RWPE2 (cell line): ENCODE measurements at regions not wholly inside any gene's neighbourhood (a gene's known extent, or its start where the extent isn't known, plus 50 kb on each side); places are given as distances from the start of the nearest gene placed in this dataset.
A peak's percentile ranks its signal among the peaks of the same experiment; 100 is the strongest.

ENCODE experiments used
- ATAC-seq: fragments of 200-7000 bp; cut with Tn5 transposase; 3 replicates; pipeline ENCODE4 v1.9.1; 2021; ENCODE audit warnings: low read depth
- DNase-seq: peaks from one replicate; pipeline ENCODE4 v3.0.0-alpha.2; 2020; ENCODE audit warnings: low spot score
- H3K27ac ChIP-seq: fragments of 450-650 bp; 2 replicates; pipeline ENCODE4 v1.5.1; 2017; ENCODE audit warnings: mild to moderate bottlenecking; ENCODE audit not compliant: poor library complexity, severe bottlenecking
- H3K27me3 ChIP-seq: fragments of 250-450 bp; sonication (Bioruptor Pico); 2 replicates; pipeline ENCODE4 v1.5.1; 2021; ENCODE audit warnings: mild to moderate bottlenecking, moderate library complexity; ENCODE audit not compliant: insufficient read depth, poor library complexity, severe bottlenecking
- H3K36me3 ChIP-seq: fragments of 250-450 bp; sonication (Bioruptor Pico); 2 replicates; pipeline ENCODE4 v1.5.1; 2020; ENCODE audit warnings: low read depth, mild to moderate bottlenecking, moderate library complexity
- H3K4me1 ChIP-seq: fragments of 250-450 bp; sonication (Bioruptor Pico); 2 replicates; pipeline ENCODE4 v1.5.1; 2021; ENCODE audit warnings: mild to moderate bottlenecking, moderate library complexity; ENCODE audit not compliant: insufficient read depth, poor library complexity, severe bottlenecking
- H3K4me3 ChIP-seq: fragments of 250-450 bp; sonication (Bioruptor Pico); 2 replicates; pipeline ENCODE4 v1.5.1; 2021; ENCODE audit warnings: mild to moderate bottlenecking, moderate library complexity; ENCODE audit not compliant: severe bottlenecking
- H3K9me3 ChIP-seq: fragments of 250-450 bp; sonication (Bioruptor Pico); 2 replicates; pipeline ENCODE4 v1.5.1; 2021; ENCODE audit warnings: mild to moderate bottlenecking, moderate library complexity; ENCODE audit not compliant: severe bottlenecking
- TF ChIP-seq, protein P1 (sequence below): fragments of 450-650 bp; IDR thresholded peaks from one replicate; pipeline ENCODE4 v1.5.1; 2017; ENCODE audit warnings: mild to moderate bottlenecking, moderate library complexity; ENCODE audit not compliant: poor library complexity, severe bottlenecking

DNA sequence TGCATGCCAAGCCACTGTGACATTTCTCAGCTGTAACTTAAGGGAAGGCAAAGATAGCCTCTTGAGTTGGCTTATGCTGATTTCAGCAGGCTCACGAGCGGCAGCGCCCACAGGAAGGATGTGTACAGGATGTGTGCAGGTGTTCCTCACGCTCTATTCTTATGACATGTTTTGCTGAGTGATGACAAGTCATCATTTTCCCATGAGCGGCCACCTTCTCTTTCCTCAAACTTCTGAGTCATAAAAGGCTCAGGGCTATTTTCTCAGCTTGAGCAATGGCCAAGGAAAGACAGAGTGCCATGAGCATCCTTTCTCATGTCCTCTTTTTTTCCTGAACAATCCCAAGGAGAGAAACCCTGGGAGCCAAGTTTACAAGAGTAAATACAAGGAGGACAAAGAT lies 365.9 kb downstream of the PLK2 start:
- Histone ChIP-seq H3K27ac (no peak overlapping the region), H3K27me3 (no peaks in the 10 kb centered on the region), H3K36me3 (no peaks in the 10 kb centered on the region), H3K4me3 (no peak overlapping the region), H3K4me1 (peaks cover 8% of the 10 kb centered on the region), H3K9me3 (no peaks in the 10 kb centered on the region)
- ATAC-seq: peak; percentile 99
- TF ChIP-seq, protein P1, sequence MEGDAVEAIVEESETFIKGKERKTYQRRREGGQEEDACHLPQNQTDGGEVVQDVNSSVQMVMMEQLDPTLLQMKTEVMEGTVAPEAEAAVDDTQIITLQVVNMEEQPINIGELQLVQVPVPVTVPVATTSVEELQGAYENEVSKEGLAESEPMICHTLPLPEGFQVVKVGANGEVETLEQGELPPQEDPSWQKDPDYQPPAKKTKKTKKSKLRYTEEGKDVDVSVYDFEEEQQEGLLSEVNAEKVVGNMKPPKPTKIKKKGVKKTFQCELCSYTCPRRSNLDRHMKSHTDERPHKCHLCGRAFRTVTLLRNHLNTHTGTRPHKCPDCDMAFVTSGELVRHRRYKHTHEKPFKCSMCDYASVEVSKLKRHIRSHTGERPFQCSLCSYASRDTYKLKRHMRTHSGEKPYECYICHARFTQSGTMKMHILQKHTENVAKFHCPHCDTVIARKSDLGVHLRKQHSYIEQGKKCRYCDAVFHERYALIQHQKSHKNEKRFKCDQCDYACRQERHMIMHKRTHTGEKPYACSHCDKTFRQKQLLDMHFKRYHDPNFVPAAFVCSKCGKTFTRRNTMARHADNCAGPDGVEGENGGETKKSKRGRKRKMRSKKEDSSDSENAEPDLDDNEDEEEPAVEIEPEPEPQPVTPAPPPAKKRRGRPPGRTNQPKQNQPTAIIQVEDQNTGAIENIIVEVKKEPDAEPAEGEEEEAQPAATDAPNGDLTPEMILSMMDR: no peak
- DNase-seq: peak; percentile 82

DNA sequence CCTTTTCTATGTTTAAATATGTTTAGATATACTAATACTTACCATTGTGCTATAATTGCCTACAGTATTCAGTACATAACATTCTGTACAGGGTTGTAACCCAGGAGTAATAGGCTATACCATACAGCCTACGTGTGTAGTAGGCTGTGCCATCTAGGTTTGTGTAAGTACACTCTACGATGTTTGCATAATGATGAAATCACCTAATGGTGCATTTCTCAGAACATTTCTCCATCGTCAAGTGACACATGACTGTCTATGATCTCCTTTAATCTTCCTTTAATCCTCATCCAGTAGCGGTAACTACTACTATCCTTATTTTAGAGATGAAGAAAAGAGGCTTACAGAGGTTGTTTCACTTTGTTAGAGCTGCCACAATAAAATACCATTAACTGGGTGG lies 369.2 kb downstream of the PLK2 start:
- no peak overlapping the region for H3K27ac ChIP-seq
- no peak for ATAC-seq

DNA sequence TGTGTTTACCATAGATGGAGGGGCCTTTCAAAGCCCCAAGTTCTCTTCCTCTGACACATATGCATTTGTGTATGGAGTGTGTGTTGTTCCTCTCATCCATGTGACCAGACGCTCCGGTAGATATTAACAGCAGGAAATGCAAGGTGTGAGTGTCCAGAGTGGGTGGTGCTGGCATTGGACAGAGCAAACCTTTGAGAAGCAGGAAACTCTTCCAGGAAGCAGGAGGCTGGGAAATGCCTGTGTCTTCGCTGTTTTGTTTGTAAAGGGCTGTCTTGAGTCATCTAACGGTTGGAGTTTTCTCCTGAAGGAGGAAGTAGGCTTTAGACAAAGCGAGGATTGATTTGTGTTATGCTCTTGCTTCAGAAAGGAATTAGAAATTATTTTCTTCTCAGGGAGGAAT lies 370.9 kb downstream of the PLK2 start:
- no peak for ATAC-seq
- TF ChIP-seq, protein P1: no peak
- no peak for DNase-seq
- no peaks in the 10 kb centered on the region for H3K27me3 ChIP-seq
- no peak overlapping the region for H3K27ac ChIP-seq
- peaks cover 14% of the 10 kb centered on the region for H3K4me1 ChIP-seq
- no peaks in the 10 kb centered on the region for H3K9me3 ChIP-seq
- H3K36me3 ChIP-seq: no peaks in the 10 kb centered on the region
- no peak overlapping the region for H3K4me3 ChIP-seq

More for the DNA sequence above, 369.2 kb downstream of the PLK2 start:
- peaks cover 12% of the 10 kb centered on the region for H3K4me1 ChIP-seq
- H3K9me3 ChIP-seq: no peaks in the 10 kb centered on the region
- no peak overlapping the region for H3K4me3 ChIP-seq
- TF ChIP-seq, protein P1: no peak
- H3K36me3 ChIP-seq: no peaks in the 10 kb centered on the region
- no peak for DNase-seq
- no peaks in the 10 kb centered on the region for H3K27me3 ChIP-seq

- no peak for DNase-seq
- H3K27ac ChIP-seq: no peak overlapping the region
- no peaks in the 10 kb centered on the region for H3K36me3 ChIP-seq
These were observed 372.0 kb downstream of the PLK2 start for GRCh38 chr5:58087905-58088304.

GRCh38 chr5:58087123-58087522 lies 372.8 kb downstream of the PLK2 start:
- Histone ChIP-seq H3K27ac (no peak overlapping the region), H3K27me3 (no peaks in the 10 kb centered on the region), H3K4me1 (peaks cover 9% of the 10 kb centered on the region), H3K36me3 (no peaks in the 10 kb centered on the region), H3K4me3 (no peak overlapping the region), H3K9me3 (no peaks in the 10 kb centered on the region)
- no peak for DNase-seq
- ATAC-seq: no peak
- TF ChIP-seq, protein P1: no peak

More at GRCh38 chr5:58087905-58088304, 372.0 kb downstream of the PLK2 start:
- no peaks in the 10 kb centered on the region for H3K27me3 ChIP-seq
- TF ChIP-seq, protein P1: no peak
- H3K9me3 ChIP-seq: no peaks in the 10 kb centered on the region
- ATAC-seq: no peak
- no peak overlapping the region for H3K4me3 ChIP-seq
- H3K4me1 ChIP-seq: peaks cover 9% of the 10 kb centered on the region
